Activated naive CD8-positive, alpha-beta T cell treated with anti-CD3 and anti-CD28 coated beads, Interleukin-2, amount 10 ng/mL, durations not matched to agents 7 days and 5 days (primary cell): ENCODE measurements at regions not wholly inside any gene's neighbourhood (a gene's known extent, or its start where the extent isn't known, plus 50 kb on each side); places are given as distances from the start of the nearest gene placed in this dataset.
"Not testable (repeated sequence)": the region's sequence is repeated elsewhere in the genome, so short reads cannot be mapped to it uniquely, and the experiment has no call there.

Source experiments
- ATAC-seq: fragments of 150-1000 bp; cut with Tn5 transposase; one replicate; pipeline ENCODE4 v1.10.0; 2021; ENCODE audit warnings: low read depth, moderate library complexity
- POLR2A ChIA-PET: fragments of 350-600 bp; sonication (Branson Sonifier 250); formaldehyde crosslinking; loops from one replicate; lab custom pipeline; 2021; ENCODE audit warnings: antibody characterized with exemption; lab: Charles Lee
- DNase-seq: peaks from one replicate; pipeline ENCODE4 v3.0.0; 2021
- H3K27ac Mint-ChIP-seq: one replicate; pipeline ENCODE4 v1.8.0; 2022; ENCODE audit warnings: mild to moderate bottlenecking, mixed read lengths
- H3K27me3 Mint-ChIP-seq: one replicate; pipeline ENCODE4 v1.8.0; 2022; ENCODE audit warnings: mild to moderate bottlenecking, moderate library complexity, mixed read lengths
- H3K36me3 Mint-ChIP-seq: one replicate; pipeline ENCODE4 v1.8.0; 2021; ENCODE audit warnings: mild to moderate bottlenecking, mixed read lengths
- H3K4me1 Mint-ChIP-seq: one replicate; pipeline ENCODE4 v1.8.0; 2021; ENCODE audit warnings: mixed read lengths
- H3K4me3 Mint-ChIP-seq: one replicate; pipeline ENCODE4 v1.8.0; 2022; ENCODE audit warnings: mild to moderate bottlenecking, moderate library complexity, mixed read lengths
- H3K9me3 Mint-ChIP-seq: one replicate; pipeline ENCODE4 v1.8.0; 2021; ENCODE audit warnings: mixed read lengths

GRCh38 chr5:18617191-18617590, 982.9 kb downstream of the TAF11L14 start:
- ATAC-seq, POLR2A ChIA-PET, H3K4me1 Mint-ChIP-seq, DNase-seq, H3K4me3 Mint-ChIP-seq, H3K27me3 Mint-ChIP-seq, H3K27ac Mint-ChIP-seq, H3K9me3 Mint-ChIP-seq, H3K36me3 Mint-ChIP-seq: not testable (repeated sequence)

GRCh38 chr5:18630458-18631045, 996.3 kb downstream of the TAF11L14 start:
- POLR2A ChIA-PET: no interaction called here
- Mint-ChIP-seq H3K4me3 (no peak overlapping the region), H3K27ac (no peak overlapping the region), H3K4me1 (no peaks in the 10 kb centered on the region), H3K27me3 (no peaks in the 10 kb centered on the region), H3K36me3 (no peaks in the 10 kb centered on the region), H3K9me3 (peaks cover 10% of the 10 kb centered on the region)
- DNase-seq (no peak), ATAC-seq (no peak)

GRCh38 chr5:18652404-18653215, 1018.4 kb downstream of the TAF11L14 start:
- Mint-ChIP-seq H3K27ac (no peak overlapping the region), H3K36me3 (no peaks in the 10 kb centered on the region), H3K4me1 (no peaks in the 10 kb centered on the region), H3K9me3 (peaks cover 8% of the 10 kb centered on the region), H3K27me3 (no peaks in the 10 kb centered on the region), H3K4me3 (no peak overlapping the region)
- no peak for DNase-seq
- POLR2A ChIA-PET: no interaction called here
- no peak for ATAC-seq

- H3K9me3 Mint-ChIP-seq: peaks cover 6% of the 10 kb centered on the region
- no peaks in the 10 kb centered on the region for H3K4me1 Mint-ChIP-seq
- POLR2A ChIA-PET: no interaction called here
- no peaks in the 10 kb centered on the region for H3K27me3 Mint-ChIP-seq
- no peak for DNase-seq
- H3K27ac Mint-ChIP-seq: no peak overlapping the region
- H3K4me3 Mint-ChIP-seq: no peak overlapping the region
- H3K36me3 Mint-ChIP-seq: no peaks in the 10 kb centered on the region
- ATAC-seq: no peak
These were observed 1019.0 kb downstream of the TAF11L14 start for GRCh38 chr5:18653216-18653752.

DNA sequence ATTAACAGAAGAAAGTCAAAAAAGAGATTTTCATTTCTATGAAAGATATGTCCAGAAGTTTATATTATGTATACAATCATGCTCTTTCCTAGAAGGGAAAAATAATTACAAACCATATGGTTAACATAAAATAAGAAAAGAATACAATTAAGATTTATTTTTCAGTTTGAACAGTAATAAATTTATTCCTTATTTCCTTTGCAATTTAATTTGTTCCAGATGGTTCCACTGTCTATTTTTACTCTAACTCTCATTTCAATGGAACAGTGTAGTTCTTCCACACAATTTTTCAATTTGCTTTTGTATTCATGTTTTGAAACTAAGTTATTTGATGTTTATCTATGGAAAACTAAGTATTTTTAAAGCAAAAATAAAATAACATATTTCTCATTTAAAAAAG, 1026.3 kb downstream of the TAF11L14 start:
- H3K4me1 Mint-ChIP-seq: no peaks in the 10 kb centered on the region
- H3K27me3 Mint-ChIP-seq: no peaks in the 10 kb centered on the region
- DNase-seq (no peak), ATAC-seq (no peak)
- H3K4me3 Mint-ChIP-seq: no peak overlapping the region
- no peaks in the 10 kb centered on the region for H3K36me3 Mint-ChIP-seq
- no peaks in the 10 kb centered on the region for H3K9me3 Mint-ChIP-seq
- POLR2A ChIA-PET: no interaction called here
- no peak overlapping the region for H3K27ac Mint-ChIP-seq

GRCh38 chr5:18662231-18662630, 1028.0 kb downstream of the TAF11L14 start:
- Mint-ChIP-seq H3K27me3 (no peaks in the 10 kb centered on the region), H3K4me1 (no peaks in the 10 kb centered on the region), H3K36me3 (no peaks in the 10 kb centered on the region), H3K9me3 (no peaks in the 10 kb centered on the region), H3K4me3 (no peak overlapping the region), H3K27ac (no peak overlapping the region)
- POLR2A ChIA-PET: no interaction called here
- ATAC-seq (no peak), DNase-seq (no peak)

DNA sequence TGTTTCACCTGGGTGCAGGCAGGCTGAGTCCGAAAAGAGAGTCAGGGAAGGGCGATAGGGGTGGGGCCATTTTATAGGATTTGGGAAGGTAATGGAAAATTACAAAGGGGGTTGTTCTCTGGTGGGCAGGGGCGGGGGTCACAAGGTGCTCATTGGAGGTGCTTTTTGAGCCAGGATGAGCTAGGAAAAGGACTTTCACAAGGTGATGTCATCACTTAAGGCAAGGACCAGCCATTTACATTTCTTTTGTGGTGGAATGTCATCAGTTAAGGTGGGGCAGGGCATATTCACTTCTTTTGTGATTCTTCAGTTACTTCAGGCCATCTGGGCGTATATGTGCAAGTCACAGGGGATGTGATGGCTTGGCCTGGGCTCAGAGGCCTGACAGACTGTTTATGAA, 1040.0 kb downstream of the TAF11L14 start:
- H3K36me3 Mint-ChIP-seq, DNase-seq, POLR2A ChIA-PET, H3K9me3 Mint-ChIP-seq, H3K27me3 Mint-ChIP-seq, H3K4me3 Mint-ChIP-seq, H3K4me1 Mint-ChIP-seq, ATAC-seq, H3K27ac Mint-ChIP-seq: not testable (repeated sequence)

DNA sequence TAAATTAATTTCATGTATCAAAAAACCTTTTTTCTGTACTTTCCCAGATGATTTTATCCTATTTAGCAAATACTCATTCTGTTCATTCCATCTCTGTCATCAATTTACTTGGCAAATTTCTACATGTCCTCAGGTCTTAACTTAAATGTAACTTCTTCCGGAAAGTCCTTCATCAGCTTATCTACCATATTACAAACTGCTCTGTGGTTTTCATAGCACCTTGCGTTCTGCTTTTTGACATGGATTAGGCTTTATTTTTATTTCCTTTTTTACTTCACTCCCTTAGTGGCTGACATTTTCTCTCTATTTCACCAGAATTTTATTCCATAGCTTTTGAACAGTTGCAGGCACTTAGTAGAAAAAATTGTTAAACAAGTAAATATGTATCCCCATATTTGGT, 1040.8 kb downstream of the TAF11L14 start:
- Mint-ChIP-seq H3K36me3 (no peaks in the 10 kb centered on the region), H3K4me3 (no peak overlapping the region)

DNA sequence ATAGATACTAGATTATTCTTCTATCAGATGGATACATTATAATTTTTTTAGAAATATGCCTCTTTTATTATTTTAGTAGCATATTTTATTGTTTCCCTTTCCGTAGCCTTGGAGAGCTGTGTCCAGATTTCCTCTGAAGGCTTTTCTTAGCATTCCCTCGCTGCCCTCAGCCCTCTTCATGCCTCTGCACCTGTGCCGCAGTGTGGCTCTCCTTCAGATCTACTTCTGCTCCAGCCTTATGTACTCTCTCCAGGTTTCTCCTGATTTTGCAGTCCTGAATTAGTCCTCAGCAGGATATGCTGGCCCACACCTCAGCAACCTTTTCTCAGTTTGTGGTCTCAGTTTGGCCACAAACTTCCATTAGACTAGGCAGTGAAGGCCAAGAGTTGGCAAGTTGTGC, 1052.0 kb downstream of the TAF11L14 start:
- no peak overlapping the region for H3K4me3 Mint-ChIP-seq
- DNase-seq (no peak), ATAC-seq (no peak)
- no peaks in the 10 kb centered on the region for H3K27me3 Mint-ChIP-seq
- H3K4me1 Mint-ChIP-seq: no peaks in the 10 kb centered on the region
- no peaks in the 10 kb centered on the region for H3K36me3 Mint-ChIP-seq
- POLR2A ChIA-PET: no interaction called here
- no peak overlapping the region for H3K27ac Mint-ChIP-seq
- H3K9me3 Mint-ChIP-seq: no peaks in the 10 kb centered on the region

More for the DNA sequence above, 1040.8 kb downstream of the TAF11L14 start:
- POLR2A ChIA-PET: no interaction called here
- no peaks in the 10 kb centered on the region for H3K9me3 Mint-ChIP-seq
- no peaks in the 10 kb centered on the region for H3K4me1 Mint-ChIP-seq
- ATAC-seq (no peak), DNase-seq (no peak)
- H3K27me3 Mint-ChIP-seq: peaks cover 3% of the 10 kb centered on the region
- no peak overlapping the region for H3K27ac Mint-ChIP-seq

DNA sequence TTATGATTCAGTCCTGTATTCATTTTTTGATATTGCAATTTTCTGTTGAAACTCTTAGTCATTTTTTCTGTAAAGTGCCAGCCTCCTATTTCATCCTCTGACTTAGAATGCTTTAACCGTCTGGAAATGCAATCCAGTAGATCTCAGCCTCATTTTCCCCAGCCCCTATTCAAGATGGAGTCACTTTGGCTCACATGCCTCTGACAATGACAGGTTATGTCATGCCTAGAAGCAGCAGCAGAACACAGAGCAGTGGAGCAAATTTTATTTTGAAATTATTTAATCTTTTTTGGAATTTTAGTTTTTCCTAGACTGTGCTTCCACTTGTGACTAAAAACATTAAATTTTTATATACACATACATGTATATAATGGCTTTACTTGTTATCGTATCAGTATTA, 1053.2 kb downstream of the TAF11L14 start:
- Mint-ChIP-seq H3K9me3 (no peaks in the 10 kb centered on the region), H3K27ac (no peak overlapping the region), H3K27me3 (no peaks in the 10 kb centered on the region), H3K4me1 (no peaks in the 10 kb centered on the region), H3K4me3 (no peak overlapping the region), H3K36me3 (no peaks in the 10 kb centered on the region)
- DNase-seq: no peak
- no peak for ATAC-seq
- POLR2A ChIA-PET: no interaction called here

- DNase-seq (no peak), ATAC-seq (no peak)
- POLR2A ChIA-PET: interaction anchor here (1.6 kb wide), 1 partner anchor 46 kb away, joined by 4 read pairs; no protein-coding TSS in a partner anchor
- Mint-ChIP-seq H3K4me3 (no peak overlapping the region), H3K27ac (no peak overlapping the region), H3K27me3 (no peaks in the 10 kb centered on the region), H3K36me3 (no peaks in the 10 kb centered on the region), H3K9me3 (no peaks in the 10 kb centered on the region), H3K4me1 (peaks cover 12% of the 10 kb centered on the region)
These were observed 1065.4 kb downstream of the TAF11L14 start for GRCh38 chr5:18699681-18700080.

DNA sequence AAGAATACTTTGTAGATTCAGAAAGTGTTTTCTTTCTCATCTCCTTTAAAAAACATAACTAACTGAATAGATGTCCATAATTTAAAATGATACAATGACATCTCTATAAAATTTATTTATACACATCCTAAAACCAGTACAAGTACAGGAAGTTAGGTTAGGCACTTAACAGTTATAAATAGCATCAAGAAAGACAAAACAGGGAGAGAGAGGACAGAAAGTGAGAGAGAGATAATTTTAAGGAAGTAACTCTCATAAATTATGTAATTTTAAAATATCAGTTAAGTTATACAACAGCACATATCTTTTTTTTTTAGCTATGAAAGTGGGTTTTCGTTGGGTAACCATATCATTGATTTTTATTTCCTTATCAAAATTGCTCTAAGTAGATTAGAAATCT, 1068.6 kb downstream of the TAF11L14 start:
- H3K9me3 Mint-ChIP-seq: no peaks in the 10 kb centered on the region
- no peak overlapping the region for H3K4me3 Mint-ChIP-seq
- peaks cover 11% of the 10 kb centered on the region for H3K4me1 Mint-ChIP-seq
- ATAC-seq: no peak
- POLR2A ChIA-PET: no interaction called here
- H3K27ac Mint-ChIP-seq: no peak overlapping the region
- no peaks in the 10 kb centered on the region for H3K27me3 Mint-ChIP-seq
- H3K36me3 Mint-ChIP-seq: no peaks in the 10 kb centered on the region
- no peak for DNase-seq

- Mint-ChIP-seq H3K4me3 (no peak overlapping the region), H3K9me3 (peaks cover 4% of the 10 kb centered on the region)
- POLR2A ChIA-PET: no interaction called here
These were observed 1078.8 kb downstream of the TAF11L14 start for GRCh38 chr5:18712936-18713485.

DNA sequence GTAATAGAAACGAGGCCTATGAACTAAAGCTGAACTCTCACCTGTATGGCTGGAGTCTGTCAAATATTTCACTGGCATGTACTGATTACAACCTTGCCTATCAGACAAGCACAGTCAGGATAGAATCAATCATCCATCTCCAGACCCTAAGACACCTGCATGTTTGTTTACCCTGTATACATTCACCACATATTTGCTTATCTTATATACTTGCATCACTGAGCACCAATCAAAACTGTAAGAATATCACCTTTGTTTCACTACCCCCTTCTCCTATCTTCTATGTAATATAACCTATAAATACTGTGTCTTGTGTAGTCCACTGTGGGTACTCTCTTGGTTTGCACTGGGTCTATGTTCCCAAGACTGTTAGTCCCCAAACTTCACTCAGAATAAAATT, 1085.7 kb downstream of the TAF11L14 start:
- Mint-ChIP-seq H3K36me3 (peaks cover 4% of the 10 kb centered on the region), H3K27ac (no peak overlapping the region), H3K4me1 (no peaks in the 10 kb centered on the region), H3K4me3 (no peak overlapping the region), H3K9me3 (peaks cover 1% of the 10 kb centered on the region), H3K27me3 (no peaks in the 10 kb centered on the region)
- ATAC-seq: no peak
- POLR2A ChIA-PET: no interaction called here
- no peak for DNase-seq

More at GRCh38 chr5:18712936-18713485, 1078.8 kb downstream of the TAF11L14 start:
- Mint-ChIP-seq H3K27me3 (no peaks in the 10 kb centered on the region), H3K4me1 (no peaks in the 10 kb centered on the region), H3K36me3 (no peaks in the 10 kb centered on the region), H3K27ac (no peak overlapping the region)
- ATAC-seq (no peak), DNase-seq (no peak)
